ENCODE measurements at regions not wholly inside any gene's neighbourhood (a gene's known extent, or its start where the extent isn't known, plus 50 kb on each side); places are given as distances from the start of the nearest gene placed in this dataset.

DNA sequence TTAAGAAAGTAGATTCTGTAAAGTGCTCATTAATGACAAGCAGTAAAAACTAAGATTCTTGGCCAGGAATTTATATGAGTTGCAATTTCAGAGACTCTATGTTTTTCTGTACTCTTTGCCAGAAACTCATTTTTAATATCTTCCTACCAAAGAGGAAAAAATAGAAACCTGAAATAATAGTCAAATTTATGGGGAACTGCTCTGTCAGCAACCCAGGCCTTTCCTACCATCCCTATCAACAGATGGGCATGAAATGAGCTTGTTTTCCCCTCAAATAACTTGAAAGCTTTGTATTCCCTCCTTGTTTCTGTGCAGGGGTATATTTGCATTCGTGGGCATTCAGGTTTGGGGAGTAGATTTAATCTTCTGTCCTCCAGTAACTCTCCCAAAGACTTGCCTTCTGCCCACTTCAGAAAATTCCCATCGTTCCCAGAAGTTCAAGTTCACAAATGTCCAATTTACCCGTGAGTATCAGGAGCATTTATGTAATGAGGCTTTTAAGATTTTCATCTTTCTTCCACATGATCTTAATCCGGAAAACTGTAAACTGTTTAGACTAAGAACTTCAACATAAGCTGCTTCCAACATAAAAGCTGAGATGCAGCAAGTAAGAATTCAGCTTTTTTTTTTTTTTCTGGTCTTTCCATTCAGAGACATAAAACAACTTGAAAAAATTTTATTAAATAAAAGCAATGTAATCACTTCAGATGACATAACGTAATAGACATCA is 363.1 kb downstream of the EFNB2 start:
- DNase-seq (ENCODE audit: low spot score) = no peak

DNA sequence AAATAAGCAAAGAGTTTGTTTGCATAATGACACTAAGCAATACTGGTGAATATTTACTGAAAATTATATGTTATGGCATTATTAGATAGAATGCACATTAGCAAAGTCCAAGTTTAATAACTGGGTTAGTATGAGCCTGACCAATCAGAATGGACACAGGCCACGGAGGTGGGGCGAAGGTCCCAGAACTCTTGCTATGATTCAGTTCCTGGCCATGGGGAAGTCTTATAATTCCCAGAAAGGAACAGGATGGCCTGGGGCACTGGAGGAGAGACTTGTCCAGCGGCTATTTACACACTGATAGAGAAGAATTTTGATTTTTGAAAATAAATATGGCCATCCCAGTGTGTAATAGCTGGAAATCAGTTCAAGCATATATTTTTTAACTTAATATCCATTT is 372.0 kb downstream of the EFNB2 start:
- DNase-seq (ENCODE audit: low spot score) = no peak

DNA sequence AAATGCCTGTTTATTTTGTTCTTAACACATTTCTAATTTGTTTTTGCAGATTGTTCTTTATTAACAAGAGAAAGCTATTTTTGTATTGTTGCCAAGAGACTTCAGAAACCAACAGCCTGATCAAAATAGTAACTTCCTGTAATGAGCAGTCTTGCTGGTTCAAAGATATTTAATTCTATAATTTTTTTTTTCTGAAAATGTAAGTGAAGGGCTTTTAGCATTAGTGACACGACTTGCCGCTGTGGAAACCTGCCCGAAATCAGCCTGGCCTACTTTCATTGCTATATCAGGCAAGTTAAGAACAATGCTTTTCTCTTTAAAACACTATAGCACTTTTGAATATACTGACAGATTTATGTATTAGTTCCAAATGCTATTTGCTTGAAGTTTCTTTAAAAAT is 374.3 kb downstream of the EFNB2 start:
- DNase-seq (ENCODE audit: low spot score) = no peak

DNA sequence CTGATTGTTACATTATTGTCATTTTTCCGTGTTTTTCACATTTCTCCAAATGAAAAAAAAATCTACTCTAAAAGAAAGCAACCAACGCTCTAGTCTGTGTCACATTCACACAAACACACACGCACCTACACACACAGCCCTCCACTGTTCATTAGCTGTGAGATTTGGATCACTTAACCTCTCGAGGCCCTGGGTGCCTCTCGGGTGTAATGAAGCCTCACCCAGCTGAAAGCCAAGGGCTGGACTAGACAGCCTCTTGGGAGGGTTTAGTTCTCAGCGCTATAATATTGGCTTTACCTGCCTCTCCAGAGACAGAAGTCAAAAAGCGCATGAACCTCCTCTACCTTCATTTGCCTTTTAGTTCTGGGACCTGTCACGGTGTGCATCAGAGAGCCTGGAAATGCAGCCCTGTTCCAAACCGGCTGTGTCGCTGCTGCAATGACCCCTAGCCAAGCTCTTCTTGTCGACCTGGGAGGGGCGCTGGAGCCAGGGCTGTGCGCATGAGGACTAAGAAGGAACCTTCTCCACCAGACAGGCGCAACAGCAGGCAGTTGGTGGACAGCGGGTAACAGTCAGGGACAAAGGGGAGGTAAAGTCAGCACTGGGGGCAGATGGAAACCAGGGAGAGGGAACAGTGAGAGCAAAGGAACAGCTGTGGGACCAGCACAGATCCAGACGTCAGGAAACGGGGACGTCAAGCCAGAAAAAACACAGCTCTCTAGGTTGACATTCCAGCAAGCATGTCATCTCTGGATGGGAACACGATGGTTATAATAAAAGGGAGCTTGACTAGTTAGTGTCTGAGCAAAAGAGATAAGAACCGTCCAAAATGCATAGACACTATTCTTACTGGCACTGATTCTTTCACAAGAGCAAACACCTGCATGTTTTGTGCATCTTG is 375.9 kb downstream of the EFNB2 start:
- no peak for DNase-seq (ENCODE audit: low spot score)

DNA sequence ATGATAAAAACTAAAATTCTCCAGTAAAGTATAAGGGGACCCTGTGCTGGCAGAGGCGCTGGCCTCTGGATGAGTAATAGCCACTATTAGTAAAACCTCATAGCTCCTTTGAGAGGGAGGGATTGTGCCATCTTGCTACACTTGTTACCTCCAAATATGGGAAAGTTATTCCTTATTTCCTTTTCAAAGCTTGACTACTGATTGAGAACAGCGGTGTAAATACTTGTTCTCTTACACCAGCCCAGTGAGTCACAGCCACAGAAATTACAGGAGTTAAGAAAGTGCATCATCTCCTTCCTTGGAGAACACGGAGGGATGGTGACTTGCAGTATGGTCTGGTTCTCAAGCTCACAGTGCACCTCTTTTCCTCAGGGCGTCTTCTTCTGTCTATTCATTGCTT is 379.0 kb downstream of the EFNB2 start:
- no peak for DNase-seq (ENCODE audit: low spot score)

DNA sequence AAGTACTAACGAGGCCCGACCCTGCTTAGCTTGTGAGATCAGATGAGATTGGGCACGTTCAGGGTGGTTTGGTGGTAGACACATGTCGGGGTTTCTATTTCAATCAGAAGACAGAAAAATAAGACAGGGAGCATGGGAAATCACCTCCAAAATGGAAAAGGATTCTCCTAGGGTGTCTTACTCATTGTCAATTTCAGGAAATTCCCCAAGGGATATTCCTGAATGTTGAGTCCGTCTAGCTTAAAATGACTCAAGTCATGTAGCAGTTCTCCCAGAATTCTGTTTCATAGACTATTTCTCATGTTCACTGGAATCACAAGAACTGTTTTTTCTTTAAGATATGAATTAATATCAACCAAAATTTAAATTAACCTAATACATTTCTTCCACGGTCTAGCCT is 380.1 kb downstream of the EFNB2 start:
- no peak for DNase-seq (ENCODE audit: low spot score)

DNA sequence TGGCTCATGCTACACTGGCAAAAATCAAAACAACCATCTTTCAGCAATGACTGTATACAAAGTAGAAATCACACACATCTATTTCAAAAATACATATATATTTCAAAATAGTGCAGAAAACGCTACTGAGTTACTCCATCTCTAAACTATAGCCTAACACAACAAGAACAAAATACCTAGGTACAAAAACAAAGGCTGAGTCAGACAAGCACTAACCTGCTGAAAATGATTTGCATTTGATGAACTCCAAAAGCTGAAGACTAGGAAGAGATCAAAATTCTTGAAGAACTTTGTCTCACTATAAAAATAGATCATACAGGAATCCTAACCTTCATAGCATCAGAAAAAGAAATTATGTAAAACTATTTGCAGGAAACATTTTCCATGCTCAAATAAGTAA is 381.6 kb downstream of the EFNB2 start:
- DNase-seq (ENCODE audit: low spot score) = no peak

DNA sequence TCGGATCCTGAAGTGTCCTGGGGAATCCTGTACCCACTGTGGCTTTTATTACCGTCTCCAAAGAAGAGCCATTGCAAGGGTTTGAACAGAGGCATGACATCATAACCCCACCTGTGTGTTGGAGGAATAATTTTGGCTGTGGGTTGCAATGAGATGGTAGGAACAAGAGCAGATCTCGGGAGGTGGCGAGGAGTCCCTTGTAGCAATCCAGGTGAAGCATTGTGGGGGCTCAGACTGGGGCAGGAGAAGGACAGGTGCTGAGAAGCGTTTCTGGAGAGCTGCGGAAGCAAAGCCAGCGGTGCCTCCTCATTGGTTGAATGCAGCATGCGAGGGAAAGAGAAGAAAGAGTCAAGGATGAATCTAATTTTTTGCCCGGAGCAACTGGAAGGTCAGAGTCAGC is 382.4 kb downstream of the EFNB2 start:
- DNase-seq (ENCODE audit: low spot score) = no peak

DNA sequence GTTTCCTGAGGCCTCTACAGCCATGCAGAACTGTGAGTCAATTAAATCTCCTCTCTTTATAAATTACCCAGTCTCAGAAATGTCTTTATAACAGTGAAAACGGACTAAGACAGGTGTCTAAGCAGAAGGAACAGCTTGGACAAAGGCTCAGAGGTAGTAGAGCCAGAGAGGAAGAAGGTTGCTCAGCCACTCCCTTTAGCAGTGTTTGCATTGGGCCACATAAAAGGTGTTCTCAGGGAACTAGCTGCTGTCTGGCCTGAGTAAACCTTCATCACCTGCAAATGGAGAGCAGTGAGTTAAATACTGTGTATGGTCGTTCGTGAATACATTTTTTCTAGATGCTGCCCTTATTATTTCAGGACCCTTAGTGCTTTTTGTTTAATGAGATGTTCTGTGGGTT is 383.4 kb downstream of the EFNB2 start:
- no peak for DNase-seq (ENCODE audit: low spot score)

DNA sequence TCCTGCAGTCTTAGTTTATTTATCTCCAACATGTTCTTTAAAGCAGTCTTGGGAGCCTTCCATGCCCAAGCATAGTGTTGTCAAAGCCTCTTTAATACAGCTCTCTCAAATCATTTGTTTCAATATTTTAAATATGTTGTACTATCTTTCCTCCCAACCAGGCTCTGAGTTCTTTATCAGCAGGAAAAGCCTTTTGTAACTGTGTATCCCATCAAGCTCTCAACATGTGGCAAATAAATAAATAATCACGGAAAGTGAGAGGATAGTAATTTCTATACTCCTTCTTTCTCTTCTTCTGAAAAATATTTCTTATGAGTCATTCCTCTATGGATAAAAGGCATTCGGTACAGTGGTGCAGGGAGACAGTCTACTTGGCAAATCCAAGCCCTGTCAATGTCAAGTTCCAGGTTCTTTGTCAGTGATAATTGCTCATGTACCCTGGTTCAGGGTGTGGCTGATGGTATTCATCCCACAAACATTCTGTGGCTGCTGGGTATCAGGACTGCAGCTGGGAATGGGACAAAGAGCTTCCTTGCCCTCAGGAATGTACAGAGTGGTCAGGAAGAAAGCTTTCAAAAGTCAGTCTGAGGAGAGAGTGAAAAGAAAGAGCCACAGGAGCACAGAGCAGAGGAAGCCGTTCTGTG is 384.3 kb downstream of the EFNB2 start:
- DNase-seq (ENCODE audit: low spot score) = no peak

DNA sequence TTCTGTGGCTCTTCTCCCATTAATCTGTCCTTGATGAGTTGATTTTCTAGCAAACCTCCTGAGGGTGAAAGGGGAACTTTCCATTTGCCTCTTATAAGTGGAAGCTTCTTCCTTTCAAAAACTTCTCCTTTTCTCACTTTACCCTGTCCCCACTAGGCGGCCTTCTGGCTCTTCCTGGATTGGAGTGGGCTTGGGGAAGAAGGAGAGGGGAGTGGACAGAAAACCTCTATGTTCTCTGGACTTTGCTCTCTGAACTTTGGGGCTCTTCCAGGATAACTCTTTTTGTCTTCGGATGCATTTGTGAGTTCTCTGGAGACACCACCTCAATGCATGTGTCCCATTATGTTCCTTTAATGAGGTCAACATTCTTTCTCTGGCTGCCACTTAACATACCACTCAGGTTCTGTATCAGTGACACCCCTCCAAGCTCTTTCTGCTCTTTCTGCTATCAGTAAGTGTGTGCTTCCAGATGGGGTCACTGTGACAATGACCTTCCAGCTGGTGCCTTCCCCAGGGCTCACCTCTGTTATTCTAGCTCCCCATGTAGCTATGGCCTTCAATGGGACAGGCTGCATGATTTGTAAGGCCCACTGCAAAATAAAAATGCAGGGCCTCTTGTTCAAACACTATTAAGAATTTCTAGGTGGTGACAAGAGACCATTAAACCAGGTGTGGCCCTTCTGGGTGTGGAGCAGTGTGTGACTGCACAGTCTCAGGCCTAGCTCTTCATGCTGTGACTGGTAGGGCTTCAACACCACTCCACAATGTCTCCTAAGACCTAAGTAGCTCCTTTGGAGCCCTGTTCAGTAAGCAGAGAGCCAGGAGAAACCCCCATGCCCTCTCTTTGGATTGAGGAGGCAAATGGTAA is 389.2 kb downstream of the EFNB2 start:
- DNase-seq (ENCODE audit: low spot score) = no peak

DNA sequence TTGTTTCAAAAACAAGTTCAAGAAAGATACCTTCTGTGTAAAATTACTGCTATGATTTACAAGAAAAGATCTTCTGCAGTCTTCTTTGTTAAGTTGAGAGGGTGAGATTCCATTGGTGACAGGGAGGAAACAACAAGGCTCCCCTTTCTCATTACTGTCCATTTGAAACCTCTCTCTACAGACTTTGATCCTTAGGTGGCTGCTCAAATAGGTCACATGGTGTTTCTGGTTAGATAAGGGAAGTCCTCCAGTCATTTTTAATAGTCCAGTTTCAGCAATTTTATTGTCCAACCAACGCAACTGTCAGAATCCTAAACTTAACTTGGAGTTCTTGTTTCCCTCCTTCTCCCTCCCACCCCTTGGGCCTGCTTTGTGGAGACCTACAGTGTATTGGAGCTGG is 390.4 kb downstream of the EFNB2 start:
- no peak for DNase-seq (ENCODE audit: low spot score)

DNA sequence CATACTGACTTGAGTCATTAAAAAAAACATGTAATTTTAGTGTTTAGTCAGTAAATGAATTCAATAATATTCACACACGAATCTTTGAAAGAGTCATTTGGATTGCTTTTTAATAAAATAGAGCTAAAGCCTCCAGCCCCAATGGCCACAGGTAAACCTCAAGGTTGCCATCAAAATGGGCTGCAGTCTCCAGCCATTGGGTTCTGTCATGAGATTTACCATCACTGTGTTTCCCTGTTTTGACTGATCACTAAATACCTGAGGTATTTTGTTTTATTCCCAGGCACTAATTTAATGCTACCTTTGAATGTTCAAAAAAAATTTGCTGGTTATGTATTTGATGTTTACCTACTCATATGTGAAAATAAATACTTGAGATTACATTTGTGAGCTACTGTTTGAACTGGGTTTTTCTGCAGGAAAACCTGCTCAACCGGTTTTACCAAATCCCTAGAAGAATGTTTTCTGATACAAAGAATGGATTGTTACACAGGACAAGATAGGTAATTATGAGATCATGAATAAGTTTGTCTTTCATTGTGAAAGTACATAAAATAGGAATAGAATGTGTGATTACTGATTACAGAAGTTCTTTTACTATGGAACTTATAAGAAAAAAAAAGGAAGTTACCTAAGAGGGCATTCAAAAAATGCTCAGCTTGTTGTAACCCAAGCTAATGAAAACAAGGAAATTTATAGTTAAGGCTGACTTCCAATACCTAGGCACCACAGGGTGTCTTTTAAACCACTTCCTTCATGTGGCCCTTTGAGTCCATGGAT is 391.3 kb downstream of the EFNB2 start:
- no peak for DNase-seq (ENCODE audit: low spot score)

DNA sequence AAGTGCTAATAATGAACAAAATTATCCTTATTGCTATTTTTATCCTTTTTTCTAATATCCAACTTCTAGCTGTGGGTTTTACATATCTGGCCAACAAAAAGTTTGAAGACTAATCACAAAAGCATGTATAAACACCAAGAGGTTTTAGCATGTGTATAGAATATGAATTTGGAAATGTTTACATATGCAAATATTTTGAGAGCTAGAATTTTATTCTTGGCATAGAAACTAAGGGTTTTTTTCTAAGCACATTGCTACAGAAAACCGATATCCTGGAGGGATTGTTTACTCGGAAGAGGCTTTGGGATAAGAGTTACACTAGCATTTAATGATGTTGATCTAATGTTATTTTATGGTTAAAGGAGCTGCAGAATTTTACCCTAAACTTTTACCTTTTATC is 392.1 kb downstream of the EFNB2 start:
- DNase-seq (ENCODE audit: low spot score) = no peak

DNA sequence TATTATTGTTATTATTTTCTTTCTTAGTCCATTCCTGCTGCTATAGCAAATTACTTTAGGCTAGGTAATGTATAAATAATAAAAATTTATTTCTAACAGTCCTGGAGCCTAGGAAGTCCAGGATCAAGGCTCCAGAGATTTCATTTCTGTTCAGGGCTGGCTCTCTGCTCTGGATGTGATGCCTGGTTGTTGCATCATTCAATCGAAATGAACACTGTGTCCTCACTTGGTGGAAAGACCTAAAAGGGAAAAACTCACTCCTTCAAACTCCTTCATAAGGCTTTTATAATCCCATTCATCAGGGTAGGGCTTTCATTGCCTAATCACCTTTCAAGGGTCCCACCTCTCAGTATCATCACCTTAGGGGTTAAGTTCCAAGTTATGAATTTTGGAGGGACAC is 395.0 kb downstream of the EFNB2 start:
- no peak for DNase-seq (ENCODE audit: low spot score)

DNA sequence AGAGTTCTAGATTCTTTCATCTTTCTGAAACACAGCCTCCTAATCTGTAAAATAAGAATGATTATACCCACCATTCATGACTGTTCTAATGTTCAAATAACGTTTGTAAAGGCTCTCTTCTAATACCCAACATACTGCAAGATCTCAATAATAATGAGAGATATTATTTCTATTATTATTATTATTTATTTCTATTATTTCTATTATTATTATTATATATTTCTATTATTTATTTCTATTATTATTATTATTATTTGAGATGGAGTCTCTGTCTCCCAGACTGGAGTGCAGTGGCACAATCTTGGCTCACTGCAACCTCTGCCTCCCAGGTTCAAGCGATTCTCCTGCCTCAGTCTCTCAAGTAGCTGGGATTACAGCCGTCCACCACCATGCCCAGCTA is 395.5 kb downstream of the EFNB2 start:
- no peak for DNase-seq (ENCODE audit: low spot score)

DNA sequence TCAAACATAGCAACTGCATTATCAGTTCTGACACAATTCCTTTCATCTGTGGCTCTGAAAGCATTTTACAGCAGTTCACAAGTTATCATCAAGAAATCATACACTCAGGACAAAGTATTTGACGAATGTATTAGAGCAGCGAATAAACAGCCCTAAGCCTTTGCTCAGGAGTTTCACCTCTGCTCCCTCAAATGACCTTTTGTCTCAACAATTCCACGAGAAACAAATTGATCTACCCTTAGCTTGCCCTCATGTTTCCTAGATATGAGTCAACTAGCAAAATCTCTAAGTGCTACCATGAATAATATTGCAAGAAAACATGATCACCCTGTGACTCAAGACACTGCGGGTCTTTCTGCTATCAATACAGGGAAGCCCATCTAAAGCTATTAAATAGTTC is 396.1 kb downstream of the EFNB2 start:
- no peak for DNase-seq (ENCODE audit: low spot score)

DNA sequence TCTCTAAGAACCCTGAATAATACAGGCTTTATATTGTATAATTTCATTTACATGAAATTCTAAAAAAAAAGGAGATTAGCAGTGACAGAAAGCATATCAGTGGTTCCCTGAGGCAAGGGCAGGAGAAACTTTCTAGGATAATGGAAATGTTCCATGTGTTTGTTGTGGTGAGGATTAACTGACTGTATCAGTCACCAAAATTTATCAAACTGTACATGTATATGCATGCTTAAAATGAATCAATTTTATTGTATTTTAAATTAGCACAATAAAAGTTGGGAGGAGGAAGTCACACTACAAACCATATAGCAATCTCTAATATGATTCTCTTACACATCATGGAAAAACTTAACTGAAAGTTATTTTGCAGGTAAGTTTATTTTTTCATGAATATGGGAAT is 396.8 kb downstream of the EFNB2 start:
- no peak for DNase-seq (ENCODE audit: low spot score)

DNA sequence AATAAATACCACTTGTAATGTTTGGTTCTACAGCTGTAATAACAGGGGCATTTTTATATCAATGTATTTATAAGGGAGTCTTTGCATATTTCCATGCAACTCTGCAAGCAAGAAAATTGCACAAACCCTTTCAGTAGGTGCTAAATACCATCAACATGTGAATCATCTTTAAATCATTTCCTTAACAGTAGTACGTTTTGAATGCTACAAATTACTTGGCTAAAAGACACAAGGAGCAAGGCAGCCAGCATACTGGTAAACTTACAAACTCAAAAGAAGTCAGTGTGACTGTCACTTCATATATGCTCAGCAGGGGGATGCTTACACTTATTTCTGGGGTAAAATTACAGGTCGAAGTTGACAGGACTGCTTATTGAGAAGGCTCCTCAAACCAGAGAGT is 402.4 kb downstream of the EFNB2 start:
- DNase-seq (ENCODE audit: low spot score) = no peak

DNA sequence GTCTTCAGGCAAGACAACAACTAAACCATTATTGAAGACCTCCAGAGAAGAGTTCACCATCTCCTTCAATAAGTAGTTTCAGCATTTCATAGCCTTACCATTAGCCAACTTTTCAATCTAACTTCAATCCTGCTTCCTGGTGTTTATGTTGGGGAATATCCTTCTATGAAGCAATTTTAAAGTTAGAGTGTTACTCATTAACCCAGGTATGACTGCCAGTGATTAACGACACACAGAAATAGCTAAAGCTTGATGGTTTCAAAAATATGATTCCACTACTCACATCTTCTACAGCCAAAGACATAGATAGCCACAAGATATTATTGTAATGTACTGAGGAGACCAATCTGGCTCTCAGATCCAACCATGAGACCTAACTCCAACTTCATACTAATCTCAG is 403.2 kb downstream of the EFNB2 start:
- DNase-seq (ENCODE audit: low spot score) = no peak

DNA sequence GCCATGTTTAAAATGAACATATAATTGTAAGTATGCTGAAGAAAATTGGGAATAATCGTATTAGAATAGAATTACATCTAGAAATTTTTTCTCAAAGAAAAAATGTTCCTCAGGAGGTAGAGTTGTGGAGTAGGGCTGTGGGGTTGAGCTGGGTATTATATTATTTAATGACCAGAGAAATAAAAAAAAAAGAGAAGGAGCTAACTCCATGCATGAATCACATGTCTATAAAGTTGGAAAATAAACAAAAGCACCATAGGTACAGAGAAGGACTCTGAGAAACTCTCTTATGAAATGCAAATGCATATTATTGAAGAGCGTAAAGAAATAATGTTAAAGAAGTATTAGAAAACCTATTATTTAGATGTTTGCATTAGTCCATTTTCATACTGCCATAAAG is 405.5 kb downstream of the EFNB2 start:
- no peak for DNase-seq (ENCODE audit: low spot score)
